Aorta (tissue), 5 donors: ENCODE measurements at regions not wholly inside any gene's neighbourhood (a gene's known extent, or its start where the extent isn't known, plus 50 kb on each side); places are given as distances from the start of the nearest gene placed in this dataset.
"Not testable (repeated sequence)": the region's sequence is repeated elsewhere in the genome, so short reads cannot be mapped to it uniquely, and the experiment has no call there.

ENCODE experiments used
- ATAC-seq: fragments of 200-7000 bp; cut with Tn5 transposase; one replicate; pipeline ENCODE4 v1.9.1; 2022; ENCODE audit warnings: moderate library complexity; ENCODE audit not compliant: low FRiP score
- DNase-seq, 2 donors: peaks; one replicate each; pipeline ENCODE4 v3.0.0-alpha.2; 2020
- H3K27ac ChIP-seq, 2 donors: one replicate each; pipeline ENCODE4 v1.5.1; 2013; ENCODE audit warnings: low read length in 2 of 2, mild to moderate bottlenecking in 2 of 2, moderate library complexity in 2 of 2, control low read depth in 1 of 2, inconsistent platforms in 1 of 2, low read depth in 1 of 2
- H3K27me3 ChIP-seq, 2 donors: one replicate each; pipeline ENCODE4 v1.6.1; 2013; ENCODE audit warnings: control low read depth in 1 of 2, low read length in 1 of 2, mild to moderate bottlenecking in 1 of 2, moderate library complexity in 1 of 2; ENCODE audit not compliant: insufficient read depth in 2 of 2, control insufficient read depth in 1 of 2
- H3K36me3 ChIP-seq, 2 donors: one replicate each; pipeline ENCODE4 v1.6.1; 2013; ENCODE audit warnings: control low read depth in 1 of 2, low read length in 1 of 2, mild to moderate bottlenecking in 1 of 2; ENCODE audit not compliant: insufficient read depth in 2 of 2, control insufficient read depth in 1 of 2
- H3K4me1 ChIP-seq, 2 donors: one replicate each; pipeline ENCODE4 v1.6.1; 2013; ENCODE audit warnings: low read length in 2 of 2, control low read depth in 1 of 2, mild to moderate bottlenecking in 1 of 2, moderate library complexity in 1 of 2; ENCODE audit not compliant: insufficient read depth in 2 of 2, control insufficient read depth in 1 of 2
- H3K4me3 ChIP-seq, 2 donors: one replicate each; pipeline ENCODE4 v1.5.1; 2013; ENCODE audit warnings: low read length in 2 of 2, control low read depth in 1 of 2, mild to moderate bottlenecking in 1 of 2
- H3K9me3 ChIP-seq: one replicate; pipeline ENCODE4 v1.6.1; 2013; ENCODE audit warnings: mild to moderate bottlenecking, low read length; ENCODE audit not compliant: control insufficient read depth
- WGBS, 2 donors: extraction: QIAGEN DNeasy Blood & Tissue Kit; methylation state at CpG; one replicate each; pipeline ENCODE4 v1.1.7; 2013; 5-methylcytosine and 5-hydroxymethylcytosine counted together
- intact Hi-C, 2 donors: fragments of 100-400 bp; cut with DNase I; formaldehyde crosslinking; loops; one replicate each; pipeline versions ENCODE4 v1.14.2 to v1.15.0; 2022
- donor health status: healthy with polysubstance abuse.
- donor health status: Bipolar disorder and iron deficiency.
- donor health status: DM: no; HTN: no; CAD: no.
- donor health status: DM: no; HTN: no; CAD: no.
- donor health status: DM: yes; HTN: yes; CAD: no.

- Histone ChIP-seq H3K27ac (no peak overlapping the region), H3K36me3 (no peaks in the 10 kb centered on the region), H3K27me3 (no peaks in the 10 kb centered on the region), H3K9me3 (no peaks in the 10 kb centered on the region), H3K4me3 (no peak overlapping the region), H3K4me1 (no peaks in the 10 kb centered on the region)
- ATAC-seq = no peak
- WGBS, 2 donors = 56 to 92% methylated on average over 1 of the region's 1 CpG
- no peak for DNase-seq
- intact Hi-C loops = no loop called here
Observed at GRCh38 chr5:101721543-101721942, 574.5 kb downstream of the SLCO4C1 start.

GRCh38 chr5:101720033-101720432 is 576.1 kb downstream of the SLCO4C1 start:
- no peaks in the 10 kb centered on the region for H3K4me1 ChIP-seq
- H3K27ac ChIP-seq = no peak overlapping the region
- WGBS, 2 donors = 89 to 97% methylated on average over 3 of the region's 3 CpGs
- no peaks in the 10 kb centered on the region for H3K27me3 ChIP-seq
- ATAC-seq = no peak
- no peaks in the 10 kb centered on the region for H3K9me3 ChIP-seq
- H3K4me3 ChIP-seq = no peak overlapping the region
- intact Hi-C loops = no loop called here
- DNase-seq = no peak
- H3K36me3 ChIP-seq = no peaks in the 10 kb centered on the region

- Histone ChIP-seq H3K36me3 (no peaks in the 10 kb centered on the region), H3K9me3 (no peaks in the 10 kb centered on the region), H3K27ac (no peak overlapping the region), H3K4me3 (no peak overlapping the region), H3K27me3 (no peaks in the 10 kb centered on the region), H3K4me1 (no peaks in the 10 kb centered on the region)
- ATAC-seq (no peak), DNase-seq (no peak)
- 96 to 97% methylated on average over 1 of the region's 1 CpG for WGBS, 2 donors
- intact Hi-C loops = no loop called here
Observed at GRCh38 chr5:101717721-101718120, 578.4 kb downstream of the SLCO4C1 start.

- Histone ChIP-seq H3K4me1 (no peaks in the 10 kb centered on the region), H3K27me3 (no peaks in the 10 kb centered on the region), H3K36me3 (no peaks in the 10 kb centered on the region), H3K9me3 (no peaks in the 10 kb centered on the region), H3K4me3 (no peak overlapping the region), H3K27ac (no peak overlapping the region)
- 89 to 96% methylated on average over 1 of the region's 1 CpG for WGBS, 2 donors
- intact Hi-C loops = no loop called here
- ATAC-seq (no peak), DNase-seq (no peak)
Observed at GRCh38 chr5:101716941-101717340, 579.1 kb downstream of the SLCO4C1 start.

- H3K27ac ChIP-seq, H3K27me3 ChIP-seq, H3K9me3 ChIP-seq, intact Hi-C loops, H3K4me3 ChIP-seq, DNase-seq, H3K4me1 ChIP-seq, ATAC-seq, H3K36me3 ChIP-seq: not testable (repeated sequence)
- WGBS, 2 donors = 79 to 84% methylated on average over 5 of the region's 5 CpGs
Observed at GRCh38 chr5:101715790-101716189, 580.3 kb downstream of the SLCO4C1 start.

GRCh38 chr5:101689306-101689705 is 606.8 kb downstream of the SLCO4C1 start:
- Histone ChIP-seq H3K9me3 (no peaks in the 10 kb centered on the region), H3K27me3 (no peaks in the 10 kb centered on the region), H3K27ac (no peak overlapping the region), H3K36me3 (no peaks in the 10 kb centered on the region), H3K4me3 (no peak overlapping the region), H3K4me1 (no peaks in the 10 kb centered on the region)
- intact Hi-C loops = no loop called here
- ATAC-seq = no peak
- DNase-seq = no peak

- Histone ChIP-seq H3K27ac (no peak overlapping the region), H3K4me3 (no peak overlapping the region), H3K36me3 (no peaks in the 10 kb centered on the region), H3K4me1 (no peaks in the 10 kb centered on the region), H3K27me3 (no peaks in the 10 kb centered on the region), H3K9me3 (no peaks in the 10 kb centered on the region)
- ATAC-seq (no peak), DNase-seq (no peak)
- intact Hi-C loops = no loop called here
Observed at GRCh38 chr5:101688156-101688555, 607.9 kb downstream of the SLCO4C1 start.

- Histone ChIP-seq H3K27ac (no peak overlapping the region), H3K4me3 (no peak overlapping the region), H3K27me3 (no peaks in the 10 kb centered on the region), H3K4me1 (no peaks in the 10 kb centered on the region), H3K9me3 (no peaks in the 10 kb centered on the region), H3K36me3 (no peaks in the 10 kb centered on the region)
- intact Hi-C loops = no loop called here
- DNase-seq (no peak), ATAC-seq (no peak)
Observed at GRCh38 chr5:101687349-101687985, 608.6 kb downstream of the SLCO4C1 start.

GRCh38 chr5:101686536-101687157 is 609.4 kb downstream of the SLCO4C1 start:
- no peaks in the 10 kb centered on the region for H3K27me3 ChIP-seq
- no peaks in the 10 kb centered on the region for H3K4me1 ChIP-seq
- H3K36me3 ChIP-seq = no peaks in the 10 kb centered on the region
- intact Hi-C loops = no loop called here
- no peak overlapping the region for H3K27ac ChIP-seq
- WGBS, 2 donors = 63 to 66% methylated on average over 3 of the region's 3 CpGs
- no peak overlapping the region for H3K4me3 ChIP-seq
- H3K9me3 ChIP-seq = no peaks in the 10 kb centered on the region
- ATAC-seq = no peak
- DNase-seq = no peak
